AG04450 (cell line): ENCODE measurements at regions not wholly inside any gene's neighbourhood (a gene's known extent, or its start where the extent isn't known, plus 50 kb on each side); places are given as distances from the start of the nearest gene placed in this dataset.

Experiments used
- CTCF ChIA-PET: fragments of 300-600, 350-600 bp; formaldehyde crosslinking; extraction: SDS; loops from one replicate; lab custom pipeline; 2022; ENCODE audit warnings: antibody characterized with exemption, inconsistent platforms; lab: Charles Lee
- POLR2A ChIA-PET: fragments of 350-600 bp; formaldehyde crosslinking; extraction: SDS; loops from one replicate; lab custom pipeline; 2021; ENCODE audit warnings: antibody characterized with exemption, inconsistent platforms; lab: Yijun Ruan, JAX
- DNase-seq: peaks from one replicate; pipeline ENCODE4 v3.0.0-alpha.2; 2011; ENCODE audit warnings: low read depth, low spot score
- H3K27ac ChIP-seq: one replicate; pipeline ENCODE4 v1.5.1; 2012; ENCODE audit warnings: low read depth, low read length, control low read depth
- H3K27me3 ChIP-seq: one replicate; pipeline ENCODE4 v1.6.0; 2012; ENCODE audit warnings: low read length; ENCODE audit not compliant: control insufficient read depth, insufficient read depth
- H3K4me3 ChIP-seq: 2 replicates; pipeline ENCODE4 v1.5.1; 2011; ENCODE audit warnings: mild to moderate bottlenecking, low read depth, low read length, control low read depth
- H3K9me3 ChIP-seq: 2 replicates; pipeline ENCODE4 v1.5.1; 2012; ENCODE audit warnings: low read length; ENCODE audit not compliant: control insufficient read depth, insufficient read depth
- CTCF ChIP-seq: IDR thresholded peaks from 2 replicates; pipeline ENCODE4 v1.5.1; 2011; ENCODE audit warnings: low read depth, low read length, control low read depth, inconsistent platforms

GRCh38 chr7:81280531-81280930, 361.7 kb upstream of the SEMA3C start:
- CTCF ChIA-PET, result no interaction called here
- POLR2A ChIA-PET, result no interaction called here
- no peak for DNase-seq

GRCh38 chr7:81277691-81278090, 358.8 kb upstream of the SEMA3C start:
- Histone ChIP-seq H3K4me3 (no peak overlapping the region), H3K9me3 (no peaks in the 10 kb centered on the region), H3K27me3 (no peaks in the 10 kb centered on the region), H3K27ac (no peak overlapping the region)
- DNase-seq, result no peak
- TF ChIP-seq CTCF, result no peak
- ChIA-PET CTCF (no interaction called here), POLR2A (no interaction called here)

More at GRCh38 chr7:81280531-81280930, 361.7 kb upstream of the SEMA3C start:
- H3K9me3 ChIP-seq, result no peaks in the 10 kb centered on the region
- H3K27me3 ChIP-seq, result no peaks in the 10 kb centered on the region
- no peak overlapping the region for H3K4me3 ChIP-seq
- H3K27ac ChIP-seq, result no peak overlapping the region
- TF ChIP-seq CTCF, result no peak

GRCh38 chr7:81273601-81274397, 354.9 kb upstream of the SEMA3C start:
- Histone ChIP-seq H3K4me3 (no peak overlapping the region), H3K27ac (no peak overlapping the region), H3K9me3 (no peaks in the 10 kb centered on the region), H3K27me3 (no peaks in the 10 kb centered on the region)
- CTCF ChIA-PET, result no interaction called here
- POLR2A ChIA-PET, result no interaction called here
- no peak for TF ChIP-seq CTCF
- DNase-seq, result no peak

- no peak for DNase-seq
- ChIA-PET POLR2A (no interaction called here), CTCF (no interaction called here)
- TF ChIP-seq CTCF, result no peak
- Histone ChIP-seq H3K27me3 (no peaks in the 10 kb centered on the region), H3K4me3 (no peak overlapping the region), H3K9me3 (peaks cover under 1% of the 10 kb centered on the region), H3K27ac (no peak overlapping the region)
Observed at GRCh38 chr7:81272176-81272575, 353.3 kb upstream of the SEMA3C start.

GRCh38 chr7:81268551-81268950, 349.7 kb upstream of the SEMA3C start:
- ChIA-PET POLR2A (no interaction called here), CTCF (interaction anchor here (0.9 kb wide), 1 partner anchor 23 kb away, joined by 3 read pairs; no protein-coding TSS in a partner anchor)
- TF ChIP-seq CTCF, result no peak
- Histone ChIP-seq H3K27ac (no peak overlapping the region), H3K9me3 (peaks cover 10% of the 10 kb centered on the region), H3K27me3 (no peaks in the 10 kb centered on the region), H3K4me3 (no peak overlapping the region)
- DNase-seq, result no peak
